T-helper 17 cell (primary cell): ENCODE measurements at regions not wholly inside any gene's neighbourhood (a gene's known extent, or its start where the extent isn't known, plus 50 kb on each side); places are given as distances from the start of the nearest gene placed in this dataset.

Source experiments
- ATAC-seq: fragments of 150-1000 bp; cut with Tn5 transposase; 2 replicates; pipeline ENCODE4 v1.10.0; 2021; ENCODE audit warnings: mild to moderate bottlenecking, moderate library complexity
- DNase-seq, 3 donors: peaks; one replicate each; pipeline versions ENCODE4 v3.0.0 to v3.0.0-alpha.2; 2020 to 2021
- H3K9me3 ChIP-seq: one replicate; pipeline ENCODE4 v1.7.0; 2013; ENCODE audit warnings: low read length, mild to moderate bottlenecking; ENCODE audit not compliant: control insufficient read depth, poor library complexity, severe bottlenecking
- H3K27ac Mint-ChIP-seq: one replicate; pipeline ENCODE4 v1.8.0; 2022; ENCODE audit warnings: mild to moderate bottlenecking, moderate library complexity, mixed read lengths
- H3K27me3 Mint-ChIP-seq: one replicate; pipeline ENCODE4 v1.8.0; 2022; ENCODE audit warnings: mixed read lengths
- H3K36me3 Mint-ChIP-seq: one replicate; pipeline ENCODE4 v1.8.0; 2022; ENCODE audit warnings: low read depth, mixed read lengths
- H3K4me1 Mint-ChIP-seq: one replicate; pipeline ENCODE4 v1.8.0; 2022; ENCODE audit warnings: mild to moderate bottlenecking, mixed read lengths
- H3K4me3 Mint-ChIP-seq: one replicate; pipeline ENCODE4 v1.8.0; 2022; ENCODE audit warnings: mild to moderate bottlenecking, moderate library complexity, mixed read lengths

DNA sequence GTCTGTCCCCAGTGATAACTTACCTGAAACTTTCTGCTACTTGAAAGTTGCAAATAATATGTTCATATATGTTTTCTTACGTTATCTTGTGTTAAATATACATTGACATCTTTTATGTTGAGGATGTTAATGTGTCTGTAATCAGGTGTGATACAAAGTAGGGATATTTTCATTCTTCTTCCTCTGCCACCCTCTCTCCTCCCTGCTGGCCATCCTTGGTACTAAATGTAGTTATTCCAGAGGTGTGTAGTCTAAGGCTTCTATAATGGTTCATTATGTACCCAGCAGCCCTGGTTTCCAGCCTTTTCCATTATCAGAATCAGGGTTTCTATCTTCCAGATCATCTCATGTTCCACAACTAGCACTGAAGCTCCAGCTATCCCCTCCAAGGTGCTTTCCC is 606.7 kb upstream of the KLHL1 start:
- Mint-ChIP-seq H3K27ac (no peak overlapping the region), H3K4me1 (no peaks in the 10 kb centered on the region), H3K27me3 (no peaks in the 10 kb centered on the region), H3K36me3 (no peaks in the 10 kb centered on the region), H3K4me3 (no peak overlapping the region)
- H3K9me3 ChIP-seq, result no peaks in the 10 kb centered on the region
- DNase-seq (no peak), ATAC-seq (no peak)

DNA sequence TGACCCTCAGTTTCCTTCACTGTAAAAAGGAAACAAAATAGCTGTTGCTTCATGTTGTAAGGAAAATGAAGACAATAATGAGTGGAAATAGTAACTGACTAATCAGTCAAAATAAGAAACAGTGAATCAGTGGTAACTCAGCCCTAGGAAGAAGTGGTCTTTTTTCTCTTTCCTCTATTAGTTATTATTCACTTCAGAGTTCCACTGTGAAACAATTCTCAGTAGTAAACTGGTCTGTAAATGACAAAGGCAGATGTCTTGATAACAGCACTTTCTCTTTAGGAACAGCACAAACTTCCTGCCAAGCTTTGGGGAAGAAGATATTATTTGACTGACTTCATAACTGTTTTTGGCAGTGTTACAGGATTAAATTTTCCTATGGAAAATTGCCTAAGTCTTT is 600.5 kb upstream of the KLHL1 start:
- H3K27ac Mint-ChIP-seq, result no peak overlapping the region
- no peaks in the 10 kb centered on the region for H3K36me3 Mint-ChIP-seq
- H3K4me1 Mint-ChIP-seq, result no peaks in the 10 kb centered on the region
- ATAC-seq (no peak), DNase-seq (no peak)
- H3K4me3 Mint-ChIP-seq, result no peak overlapping the region
- H3K9me3 ChIP-seq, result no peaks in the 10 kb centered on the region
- H3K27me3 Mint-ChIP-seq, result no peaks in the 10 kb centered on the region

DNA sequence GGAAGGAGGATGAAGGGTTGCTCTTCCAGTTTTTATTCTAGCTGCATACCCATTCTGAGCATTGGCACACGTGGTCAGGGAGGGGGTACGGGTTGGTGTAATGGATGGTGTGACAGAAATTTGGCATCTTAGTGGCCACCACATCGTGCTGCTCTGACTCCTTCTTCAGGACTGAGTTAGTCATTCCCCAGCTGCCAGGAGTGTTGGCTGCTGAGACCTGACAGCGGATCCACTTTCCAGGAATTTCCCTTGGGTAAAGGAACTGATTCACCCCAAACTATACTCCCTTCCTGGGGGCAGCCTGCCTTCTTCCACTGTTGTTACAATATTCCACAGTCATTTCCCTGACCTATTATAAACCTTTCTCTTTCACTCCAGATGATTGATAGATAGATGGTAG is 595.5 kb upstream of the KLHL1 start:
- H3K9me3 ChIP-seq, result no peaks in the 10 kb centered on the region
- Mint-ChIP-seq H3K36me3 (no peaks in the 10 kb centered on the region), H3K4me3 (no peak overlapping the region), H3K27ac (no peak overlapping the region), H3K4me1 (no peaks in the 10 kb centered on the region), H3K27me3 (no peaks in the 10 kb centered on the region)
- ATAC-seq, result no peak
- no peak for DNase-seq

DNA sequence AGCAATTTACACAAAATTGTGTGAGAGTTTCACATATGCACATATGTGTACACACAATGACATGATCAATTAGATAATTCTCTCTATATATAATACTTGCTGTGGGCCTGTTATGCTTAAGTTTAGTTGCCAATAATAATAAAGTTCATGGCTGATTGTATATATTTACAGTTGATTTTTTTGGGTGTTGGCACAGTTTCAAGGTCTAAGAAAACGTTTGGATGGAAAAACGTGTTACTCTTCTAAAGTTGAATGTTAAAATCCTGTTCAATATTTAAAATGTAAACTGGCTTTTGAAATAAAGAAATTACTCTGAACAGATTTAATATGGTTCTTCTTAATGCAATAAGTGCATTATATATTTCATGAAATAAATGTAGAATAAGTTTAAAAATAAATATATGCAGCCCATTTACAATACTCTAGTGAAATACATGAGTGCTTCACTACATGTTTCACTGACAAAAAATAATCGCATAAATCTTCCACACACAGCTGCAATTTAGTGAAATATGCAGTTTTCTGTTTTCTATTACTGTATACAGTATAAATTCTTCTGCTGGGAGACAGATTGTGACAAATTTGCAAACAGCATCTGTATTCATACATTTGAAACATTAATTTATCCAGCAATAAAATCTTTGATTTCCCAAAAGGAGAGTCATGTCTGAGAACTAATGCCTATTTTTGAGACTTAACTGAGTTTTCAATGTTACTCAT is 586.9 kb upstream of the KLHL1 start:
- no peaks in the 10 kb centered on the region for H3K9me3 ChIP-seq
- ATAC-seq, result no peak
- H3K4me1 Mint-ChIP-seq, result no peaks in the 10 kb centered on the region
- no peaks in the 10 kb centered on the region for H3K36me3 Mint-ChIP-seq
- H3K27ac Mint-ChIP-seq, result no peak overlapping the region
- no peak overlapping the region for H3K4me3 Mint-ChIP-seq
- DNase-seq, result no peak
- H3K27me3 Mint-ChIP-seq, result no peaks in the 10 kb centered on the region

DNA sequence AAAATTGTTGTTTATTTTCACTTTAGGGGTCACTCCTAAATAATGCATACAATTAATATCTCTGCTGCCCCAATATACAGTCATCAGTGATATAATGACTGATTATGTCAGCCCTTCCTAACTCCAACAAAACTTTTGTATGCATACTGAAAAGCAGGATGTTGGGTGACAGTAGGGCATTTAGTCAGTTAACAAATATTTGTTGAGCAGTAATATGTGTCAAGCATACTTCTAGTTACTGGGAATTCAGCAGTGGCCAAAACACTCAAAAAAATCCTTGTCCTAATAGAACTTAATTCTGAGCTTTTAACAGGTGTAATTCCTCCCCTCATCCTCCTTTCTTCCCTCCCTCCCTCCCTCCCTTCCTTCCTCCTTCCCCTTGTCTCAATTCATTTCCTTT is 560.7 kb upstream of the KLHL1 start:
- DNase-seq, result no peak
- no peaks in the 10 kb centered on the region for H3K36me3 Mint-ChIP-seq
- H3K27ac Mint-ChIP-seq, result no peak overlapping the region
- H3K4me3 Mint-ChIP-seq, result no peak overlapping the region
- no peak for ATAC-seq
- no peaks in the 10 kb centered on the region for H3K9me3 ChIP-seq
- no peaks in the 10 kb centered on the region for H3K27me3 Mint-ChIP-seq
- H3K4me1 Mint-ChIP-seq, result no peaks in the 10 kb centered on the region

DNA sequence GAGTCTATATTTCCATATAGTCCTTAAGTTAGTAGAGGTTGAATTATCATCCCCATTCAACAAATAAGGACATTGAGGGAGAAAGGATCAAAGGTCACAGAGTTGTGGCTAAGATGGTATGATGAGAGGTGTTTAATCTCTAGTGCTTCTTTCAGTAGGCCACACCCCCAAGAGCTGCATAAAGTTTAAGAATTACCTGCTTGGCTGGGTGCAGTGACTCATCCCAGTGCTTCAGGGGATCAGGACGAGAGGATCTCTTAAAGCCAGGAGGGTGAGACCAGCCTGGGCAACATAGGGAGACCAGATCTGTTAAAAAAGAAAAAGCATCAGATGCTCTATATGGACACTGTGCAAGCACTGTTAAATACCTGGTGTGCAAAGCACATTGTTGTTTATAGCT is 560.0 kb upstream of the KLHL1 start:
- H3K4me3 Mint-ChIP-seq, result no peak overlapping the region
- no peaks in the 10 kb centered on the region for H3K9me3 ChIP-seq
- no peaks in the 10 kb centered on the region for H3K4me1 Mint-ChIP-seq
- H3K36me3 Mint-ChIP-seq, result no peaks in the 10 kb centered on the region
- no peak overlapping the region for H3K27ac Mint-ChIP-seq
- H3K27me3 Mint-ChIP-seq, result no peaks in the 10 kb centered on the region
- no peak for ATAC-seq
- DNase-seq, result no peak

DNA sequence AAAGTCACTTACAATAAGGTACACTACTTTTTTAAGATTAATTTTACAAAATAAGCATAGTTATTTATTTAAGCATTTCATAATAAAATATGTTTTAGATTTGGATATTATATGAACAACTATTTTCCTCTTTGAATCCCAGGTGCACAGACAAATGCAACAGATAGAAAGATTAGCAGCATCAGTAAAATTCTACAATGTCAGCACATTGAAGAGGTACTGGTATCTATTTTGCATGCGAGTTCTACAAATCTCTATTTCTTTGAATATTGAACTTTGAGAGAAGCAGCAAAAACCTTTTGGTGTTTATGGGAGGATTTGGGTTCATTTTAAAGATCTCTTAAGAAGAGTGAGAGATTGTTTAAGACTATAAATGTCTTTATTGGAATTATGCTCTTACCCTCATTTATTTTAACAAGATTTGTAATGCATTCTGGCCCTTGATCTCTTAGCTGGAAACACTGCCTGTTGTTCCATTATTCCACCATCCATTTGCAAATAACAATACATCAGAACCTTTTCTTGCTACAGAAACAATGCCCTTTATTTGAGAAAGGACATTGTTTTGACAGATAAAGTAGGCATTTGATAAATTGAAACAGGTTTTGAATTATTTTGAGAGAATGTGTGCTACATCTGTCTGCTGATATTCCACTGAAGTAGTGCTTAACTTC is 558.8 kb upstream of the KLHL1 start:
- H3K27ac Mint-ChIP-seq, result no peak overlapping the region

DNA sequence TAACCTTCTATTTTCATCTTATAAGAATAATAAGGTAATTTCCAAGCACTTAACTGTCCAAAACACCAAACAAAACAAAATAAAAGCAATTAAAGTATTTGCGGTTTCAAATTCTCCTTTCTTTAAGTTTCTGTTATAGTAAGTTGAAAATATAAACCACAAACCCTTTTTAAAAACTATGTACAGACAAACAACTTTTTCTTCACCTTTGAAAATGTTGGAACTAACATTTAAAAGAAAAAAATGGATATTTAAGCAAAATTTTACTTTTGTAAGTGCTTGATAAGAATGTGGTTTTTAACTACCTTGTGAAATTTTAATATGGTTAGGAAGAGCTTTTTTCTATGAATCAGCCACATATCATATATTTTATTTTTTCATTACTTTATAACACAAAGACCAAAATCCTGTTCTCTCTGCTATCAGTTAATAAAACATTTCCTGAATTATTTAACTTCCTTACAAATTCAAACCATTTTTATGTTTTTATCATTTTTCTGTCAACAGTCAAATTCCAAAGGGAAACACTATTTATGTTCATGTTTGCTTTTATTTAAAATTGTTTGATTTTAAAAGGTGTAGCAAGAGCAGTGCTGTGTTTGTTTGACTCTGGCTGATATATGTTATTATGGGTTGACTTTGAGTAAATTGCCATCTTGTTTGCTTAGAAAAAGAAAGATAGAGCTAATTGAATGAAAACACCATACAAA is 554.1 kb upstream of the KLHL1 start:
- H3K9me3 ChIP-seq, result no peaks in the 10 kb centered on the region
- no peak for DNase-seq
- Mint-ChIP-seq H3K27ac (no peak overlapping the region), H3K27me3 (no peaks in the 10 kb centered on the region), H3K36me3 (no peaks in the 10 kb centered on the region), H3K4me1 (no peaks in the 10 kb centered on the region), H3K4me3 (no peak overlapping the region)
- no peak for ATAC-seq

More for the DNA sequence above, 558.8 kb upstream of the KLHL1 start:
- H3K27me3 Mint-ChIP-seq, result no peaks in the 10 kb centered on the region
- ATAC-seq, result no peak
- no peaks in the 10 kb centered on the region for H3K4me1 Mint-ChIP-seq
- DNase-seq, result no peak
- no peaks in the 10 kb centered on the region for H3K36me3 Mint-ChIP-seq
- H3K9me3 ChIP-seq, result no peaks in the 10 kb centered on the region
- no peak overlapping the region for H3K4me3 Mint-ChIP-seq

DNA sequence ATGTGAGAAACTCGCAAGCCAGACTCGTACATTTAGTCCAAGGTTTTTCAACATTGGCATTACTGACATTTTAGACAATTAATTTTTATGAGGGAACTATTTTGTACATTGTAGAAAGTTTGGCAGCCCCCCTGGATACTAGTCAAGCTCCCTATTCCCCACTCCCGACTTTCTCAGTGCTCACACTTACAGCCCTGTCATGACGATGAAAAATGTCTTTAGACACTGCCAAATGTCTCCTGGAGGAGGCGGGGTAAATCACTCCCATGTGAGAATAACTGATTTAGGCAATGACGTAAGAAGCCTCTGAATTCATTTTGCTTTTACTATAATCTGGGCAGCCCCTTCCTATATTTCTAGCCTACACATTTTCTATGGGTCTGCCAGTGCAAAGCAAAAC is 535.8 kb upstream of the KLHL1 start:
- H3K9me3 ChIP-seq, result no peaks in the 10 kb centered on the region
- ATAC-seq (no peak), DNase-seq (no peak)
- H3K36me3 Mint-ChIP-seq, result no peaks in the 10 kb centered on the region
- H3K4me1 Mint-ChIP-seq, result no peaks in the 10 kb centered on the region
- no peak overlapping the region for H3K27ac Mint-ChIP-seq
- H3K4me3 Mint-ChIP-seq, result no peak overlapping the region
- H3K27me3 Mint-ChIP-seq, result no peaks in the 10 kb centered on the region

DNA sequence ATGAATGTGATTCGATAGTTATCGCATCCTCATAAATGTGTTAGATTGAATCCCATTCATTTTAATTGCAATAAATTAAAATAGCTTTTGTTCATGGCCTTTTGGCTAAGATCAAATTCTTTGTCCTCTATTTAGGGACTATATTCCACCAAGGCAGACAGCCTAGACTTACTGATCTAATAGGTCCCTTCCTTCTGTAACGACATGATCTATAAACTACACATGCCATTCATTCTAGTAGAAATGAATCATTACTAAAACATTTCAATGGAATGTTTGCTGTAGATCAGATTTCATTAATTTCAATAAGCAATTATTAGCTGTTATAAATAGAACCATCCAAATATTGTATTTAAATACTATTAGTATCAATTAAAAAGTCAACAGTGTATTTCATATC is 526.6 kb upstream of the KLHL1 start:
- H3K27me3 Mint-ChIP-seq, result no peaks in the 10 kb centered on the region
- no peak overlapping the region for H3K4me3 Mint-ChIP-seq
- H3K27ac Mint-ChIP-seq, result no peak overlapping the region

DNA sequence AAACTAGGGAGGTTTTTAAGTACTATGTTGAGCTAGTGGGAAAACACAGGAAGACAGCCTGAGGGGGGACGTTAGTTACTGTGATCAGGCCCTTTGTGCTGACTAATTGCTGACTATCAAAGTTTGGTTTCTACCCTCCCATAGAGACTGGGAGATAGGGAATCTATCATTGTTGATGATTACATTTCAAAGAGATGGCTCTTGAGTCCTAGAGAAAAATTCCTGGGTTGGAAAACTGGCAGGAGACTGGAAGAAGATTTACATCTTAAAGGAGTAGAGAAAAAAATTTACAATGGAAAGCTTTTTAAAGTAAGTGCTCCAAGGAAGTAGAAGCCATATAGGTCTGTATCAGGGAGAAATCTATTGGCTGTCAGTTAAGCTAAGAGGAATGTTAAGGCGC is 522.0 kb upstream of the KLHL1 start:
- H3K9me3 ChIP-seq, result no peaks in the 10 kb centered on the region
- no peaks in the 10 kb centered on the region for H3K36me3 Mint-ChIP-seq
- H3K27ac Mint-ChIP-seq, result no peak overlapping the region
- H3K27me3 Mint-ChIP-seq, result no peaks in the 10 kb centered on the region
- DNase-seq, result no peak
- no peaks in the 10 kb centered on the region for H3K4me1 Mint-ChIP-seq
- H3K4me3 Mint-ChIP-seq, result no peak overlapping the region
- no peak for ATAC-seq

More for the DNA sequence above, 526.6 kb upstream of the KLHL1 start:
- no peak for ATAC-seq
- Mint-ChIP-seq H3K36me3 (no peaks in the 10 kb centered on the region), H3K4me1 (no peaks in the 10 kb centered on the region)
- no peak for DNase-seq
- H3K9me3 ChIP-seq, result no peaks in the 10 kb centered on the region

DNA sequence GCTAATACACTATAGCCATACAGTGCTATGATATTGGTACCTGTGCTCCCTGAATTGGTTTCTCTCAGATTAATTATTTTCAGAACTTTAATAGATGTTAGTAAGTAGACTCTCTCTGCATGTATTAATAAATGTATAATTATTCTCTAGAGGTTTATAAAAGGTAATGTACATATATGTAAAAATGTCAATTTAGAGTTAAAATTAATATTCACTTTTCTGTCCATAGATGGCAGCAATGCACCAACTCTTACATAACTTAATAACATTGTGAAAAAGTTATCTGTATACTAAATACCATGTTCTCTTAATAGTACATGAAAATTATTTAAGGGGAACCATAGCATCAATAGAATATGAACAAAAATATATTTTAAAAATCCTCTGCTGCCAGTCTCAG is 515.0 kb upstream of the KLHL1 start:
- no peaks in the 10 kb centered on the region for H3K9me3 ChIP-seq
- H3K4me1 Mint-ChIP-seq, result no peaks in the 10 kb centered on the region
- no peak overlapping the region for H3K4me3 Mint-ChIP-seq
- no peaks in the 10 kb centered on the region for H3K36me3 Mint-ChIP-seq
- DNase-seq, result no peak
- no peak for ATAC-seq
- no peak overlapping the region for H3K27ac Mint-ChIP-seq
- H3K27me3 Mint-ChIP-seq, result no peaks in the 10 kb centered on the region

DNA sequence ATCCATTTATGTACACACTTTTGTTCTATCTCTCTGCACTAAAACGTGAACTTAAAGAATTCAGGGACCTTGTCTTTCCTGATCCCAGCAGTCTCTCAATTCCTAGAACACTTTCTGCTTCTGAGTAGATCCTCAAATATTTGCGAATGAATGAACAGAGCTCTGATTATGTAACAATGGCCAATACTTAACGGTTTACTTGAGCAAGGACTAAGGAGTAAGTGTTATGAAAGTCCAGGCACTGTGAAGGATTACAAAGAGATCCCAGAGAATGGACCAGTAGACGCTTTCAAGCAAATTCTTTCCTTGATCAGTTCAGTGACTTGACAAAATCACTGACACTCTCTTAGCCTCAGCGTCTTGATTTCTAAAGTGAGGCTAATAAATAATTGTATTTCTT is 514.5 kb upstream of the KLHL1 start:
- Mint-ChIP-seq H3K4me3 (no peak overlapping the region), H3K36me3 (no peaks in the 10 kb centered on the region), H3K27ac (no peak overlapping the region), H3K27me3 (no peaks in the 10 kb centered on the region), H3K4me1 (no peaks in the 10 kb centered on the region)
- DNase-seq (no peak), ATAC-seq (no peak)
- H3K9me3 ChIP-seq, result no peaks in the 10 kb centered on the region

DNA sequence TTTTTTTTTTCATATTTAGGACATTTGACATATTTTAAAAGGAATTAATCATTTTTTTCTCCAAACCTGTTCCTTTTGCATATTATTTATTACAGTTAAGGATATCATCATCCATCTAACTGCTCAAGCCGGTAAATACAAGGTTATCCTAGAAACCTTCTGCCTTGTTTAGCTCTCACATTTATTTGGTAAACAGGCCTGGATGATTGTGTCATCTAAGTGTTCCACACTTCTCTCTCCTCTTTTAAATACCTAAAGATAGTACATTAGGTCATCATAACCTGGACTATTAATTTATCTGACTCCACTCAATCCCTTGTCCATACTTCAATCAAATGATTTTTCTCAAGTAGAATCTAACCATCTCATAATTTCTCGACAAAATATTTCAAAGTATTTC is 511.7 kb upstream of the KLHL1 start:
- no peak overlapping the region for H3K27ac Mint-ChIP-seq
- no peaks in the 10 kb centered on the region for H3K36me3 Mint-ChIP-seq
- H3K9me3 ChIP-seq, result no peaks in the 10 kb centered on the region
- H3K4me3 Mint-ChIP-seq, result no peak overlapping the region
- DNase-seq (no peak), ATAC-seq (no peak)
- no peaks in the 10 kb centered on the region for H3K4me1 Mint-ChIP-seq
- H3K27me3 Mint-ChIP-seq, result no peaks in the 10 kb centered on the region
